GM18868 (cell line): ENCODE measurements at regions not wholly inside any gene's neighbourhood (a gene's known extent, or its start where the extent isn't known, plus 50 kb on each side); places are given as distances from the start of the nearest gene placed in this dataset.

Source experiments
- ATAC-seq: cut with Tn5 transposase; IDR thresholded peaks from one replicate; pipeline ENCODE4 v1.9.1; 2021; ENCODE audit warnings: mild to moderate bottlenecking, moderate library complexity; ENCODE audit not compliant: unreplicated experiment

GRCh38 chr1:104440011-104440410 lies 690.3 kb downstream of the AMY1C start:
- ATAC-seq: no peak

- ATAC-seq: no peak
These were observed 707.0 kb downstream of the AMY1C start for GRCh38 chr1:104456724-104457123.

GRCh38 chr1:104459886-104460285 lies 710.2 kb downstream of the AMY1C start:
- ATAC-seq: no peak

GRCh38 chr1:104460880-104461279 lies 711.2 kb downstream of the AMY1C start:
- no peak for ATAC-seq

- ATAC-seq: no peak
These were observed 713.5 kb downstream of the AMY1C start for GRCh38 chr1:104463126-104463697.

GRCh38 chr1:104466068-104466467 lies 716.4 kb downstream of the AMY1C start:
- no peak for ATAC-seq

- no peak for ATAC-seq
These were observed 717.9 kb downstream of the AMY1C start for GRCh38 chr1:104467590-104467989.

- no peak for ATAC-seq
These were observed 718.6 kb downstream of the AMY1C start for GRCh38 chr1:104468282-104468681.

- no peak for ATAC-seq
These were observed 726.4 kb downstream of the AMY1C start for GRCh38 chr1:104476126-104476525.

- no peak for ATAC-seq
These were observed 738.8 kb downstream of the AMY1C start for GRCh38 chr1:104488296-104489015.

GRCh38 chr1:104526158-104526795 lies 776.6 kb downstream of the AMY1C start:
- ATAC-seq: no peak

- ATAC-seq: no peak
These were observed 782.3 kb downstream of the AMY1C start for GRCh38 chr1:104531990-104532389.

- ATAC-seq: no peak
These were observed 824.9 kb downstream of the AMY1C start for GRCh38 chr1:104574620-104575019.

- ATAC-seq: peak; percentile 72
These were observed 843.2 kb downstream of the AMY1C start for GRCh38 chr1:104592926-104593325.

GRCh38 chr1:104593413-104594187 lies 843.9 kb downstream of the AMY1C start:
- peak; percentile 69 for ATAC-seq

GRCh38 chr1:104617474-104617873 lies 867.8 kb downstream of the AMY1C start:
- no peak for ATAC-seq

GRCh38 chr1:104621221-104621620 lies 871.5 kb downstream of the AMY1C start:
- ATAC-seq: no peak

GRCh38 chr1:104624538-104624937 lies 874.8 kb downstream of the AMY1C start:
- ATAC-seq: no peak

- ATAC-seq: peak; percentile 61
These were observed 879.9 kb downstream of the AMY1C start for GRCh38 chr1:104629589-104629988.

GRCh38 chr1:104630567-104631149 lies 881.0 kb downstream of the AMY1C start:
- no peak for ATAC-seq

- peak; percentile 82 for ATAC-seq
These were observed 886.9 kb downstream of the AMY1C start for GRCh38 chr1:104636581-104636980.
